ENCODE measurements at regions not wholly inside any gene's neighbourhood (a gene's known extent, or its start where the extent isn't known, plus 50 kb on each side); places are given as distances from the start of the nearest gene placed in this dataset.

DNA sequence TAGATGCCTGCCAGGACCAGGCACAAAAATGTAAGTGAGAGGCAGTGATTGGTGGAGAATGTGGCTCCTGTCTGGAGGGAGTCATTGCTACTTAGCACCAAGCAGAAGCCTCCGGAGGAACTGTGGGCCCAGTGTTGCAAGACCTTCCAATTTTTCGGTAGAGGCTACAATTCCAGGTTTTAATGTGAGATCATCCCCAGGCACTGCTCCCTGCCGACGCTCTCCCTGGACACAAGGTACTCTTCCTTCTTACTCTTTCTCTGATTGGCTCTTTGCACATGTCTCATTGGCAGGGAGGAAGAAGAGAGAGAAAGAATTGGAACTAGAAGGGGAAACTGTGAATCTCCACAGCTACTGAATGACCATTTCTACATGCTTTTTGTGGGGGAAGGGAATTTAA is 53.7 kb upstream of the EP300 start:
- TF ChIP-seq SUZ12 (IDR thresholded peaks at IDR 0.05) (no peak), ELF4 (IDR thresholded peaks at IDR 0.05) (no peak), SP1 (IDR thresholded peaks at IDR 0.05) (no peak)
